ENCODE measurements at regions not wholly inside any gene's neighbourhood (a gene's known extent, or its start where the extent isn't known, plus 50 kb on each side); places are given as distances from the start of the nearest gene placed in this dataset.

DNA sequence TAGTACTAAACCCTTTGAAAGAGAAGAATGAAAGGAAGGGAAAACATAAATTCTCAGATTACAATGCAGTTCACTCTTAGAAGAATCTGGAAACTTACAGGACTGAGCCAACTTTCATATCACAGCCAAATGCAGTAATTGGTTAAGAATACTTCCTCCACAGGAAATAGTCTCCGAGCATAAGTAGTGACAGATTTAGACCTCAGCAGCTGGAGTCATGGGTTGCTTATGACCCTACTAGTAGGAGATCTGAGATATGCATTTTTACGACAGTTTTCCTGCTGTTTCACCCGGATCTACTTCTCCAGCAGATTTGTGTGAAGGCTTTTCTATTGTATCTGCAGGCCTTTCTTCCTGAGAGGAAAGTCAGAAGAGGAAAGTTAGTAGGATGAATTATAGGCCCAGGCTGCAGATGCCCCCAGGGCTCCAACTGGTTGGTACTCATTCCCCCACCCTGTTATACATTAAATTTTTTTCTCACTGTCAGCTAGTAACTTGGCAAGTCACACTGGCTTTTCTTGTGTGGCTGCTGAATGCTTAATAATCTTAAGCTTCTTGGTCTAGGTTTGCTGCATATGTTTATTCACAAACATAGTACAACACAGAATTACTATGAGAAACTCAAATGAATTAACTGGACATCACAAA, 1241.5 kb upstream of the MIR17HG start:
- intact Hi-C loops (cut with micrococcal nuclease) = no loop called here
- Histone ChIP-seq H3K9me3 (ENCODE audit: low read length) (no peaks in the 10 kb centered on the region), H3K4me2 (ENCODE audit: low read length) (peak overlapping the region; percentile 61), H3F3A (ENCODE audit: low read length, unreplicated experiment) (no peaks in the 10 kb centered on the region), H3K27ac (ENCODE audit: low read length) (peak overlapping the region; percentile 83), H3K4me1 (ENCODE audit: insufficient read depth, low read length) (peaks cover 24% of the 10 kb centered on the region), H4K20me1 (ENCODE audit: low read length) (no peaks in the 10 kb centered on the region), H3K4me3 (ENCODE audit: low read length) (no peak overlapping the region; the same call in 1 of the 2 replicates), H2AFZ (ENCODE audit: low read length) (peak overlapping the region; percentile 47), H3K79me2 (ENCODE audit: low read length) (no peaks in the 10 kb centered on the region), H3K9me2 (replicated peaks; ENCODE audit: low read length) (no peaks in the 10 kb centered on the region), H3K27me3 (ENCODE audit: low read length) (no peaks in the 10 kb centered on the region), H3K36me3 (ENCODE audit: low read depth, low read length) (no peaks in the 10 kb centered on the region), H3K9ac (ENCODE audit: low read length) (peak overlapping the region; percentile 34; the same call in 1 of the 2 replicates)
- DNase-seq (peak; percentile 45), ATAC-seq (peak; percentile 54)
- POLR2A ChIA-PET (ENCODE audit: unreplicated experiment) = no interaction called here
- CTCF ChIA-PET = no interaction called here
- no TSS peak for BruUV-seq (replicated peaks)
- TF ChIP-seq, protein P1, sequence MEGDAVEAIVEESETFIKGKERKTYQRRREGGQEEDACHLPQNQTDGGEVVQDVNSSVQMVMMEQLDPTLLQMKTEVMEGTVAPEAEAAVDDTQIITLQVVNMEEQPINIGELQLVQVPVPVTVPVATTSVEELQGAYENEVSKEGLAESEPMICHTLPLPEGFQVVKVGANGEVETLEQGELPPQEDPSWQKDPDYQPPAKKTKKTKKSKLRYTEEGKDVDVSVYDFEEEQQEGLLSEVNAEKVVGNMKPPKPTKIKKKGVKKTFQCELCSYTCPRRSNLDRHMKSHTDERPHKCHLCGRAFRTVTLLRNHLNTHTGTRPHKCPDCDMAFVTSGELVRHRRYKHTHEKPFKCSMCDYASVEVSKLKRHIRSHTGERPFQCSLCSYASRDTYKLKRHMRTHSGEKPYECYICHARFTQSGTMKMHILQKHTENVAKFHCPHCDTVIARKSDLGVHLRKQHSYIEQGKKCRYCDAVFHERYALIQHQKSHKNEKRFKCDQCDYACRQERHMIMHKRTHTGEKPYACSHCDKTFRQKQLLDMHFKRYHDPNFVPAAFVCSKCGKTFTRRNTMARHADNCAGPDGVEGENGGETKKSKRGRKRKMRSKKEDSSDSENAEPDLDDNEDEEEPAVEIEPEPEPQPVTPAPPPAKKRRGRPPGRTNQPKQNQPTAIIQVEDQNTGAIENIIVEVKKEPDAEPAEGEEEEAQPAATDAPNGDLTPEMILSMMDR (conservative IDR thresholded peaks at IDR 0.05; ENCODE audit: low read depth, low read length) = no peak
- no peak for TF ChIP-seq EZH2 (IDR thresholded peaks at IDR 0.05; ENCODE audit: low read length, unreplicated experiment)
- TF ChIP-seq EZH2phosphoT487 (IDR thresholded peaks at IDR 0.05; ENCODE audit: borderline replicate concordance, low read length) = no peak

DNA sequence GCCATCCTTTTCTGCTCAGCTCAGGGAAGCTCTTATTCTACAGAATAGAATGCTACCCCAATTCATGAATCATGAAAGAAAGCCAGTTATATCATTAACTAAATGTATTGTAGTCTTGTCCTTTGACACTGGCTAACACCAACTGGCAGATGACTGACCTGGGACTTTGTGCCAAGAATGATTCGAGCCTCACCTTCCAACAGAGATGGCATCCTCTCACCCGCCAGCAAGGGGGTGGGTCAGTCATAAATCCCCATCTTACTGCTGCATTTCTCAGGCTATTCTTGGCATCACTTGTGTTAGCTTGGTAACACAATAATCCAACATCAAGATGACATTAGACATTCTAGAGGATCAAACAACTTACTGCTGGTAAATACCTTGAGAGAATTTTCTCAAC, 1239.8 kb upstream of the MIR17HG start:
- H3K4me2 ChIP-seq (ENCODE audit: low read length) = no peak overlapping the region
- no peak for TF ChIP-seq EZH2phosphoT487 (IDR thresholded peaks at IDR 0.05; ENCODE audit: borderline replicate concordance, low read length)
- TF ChIP-seq, protein P1 (conservative IDR thresholded peaks at IDR 0.05; ENCODE audit: low read depth, low read length) = no peak
- no peak for TF ChIP-seq EZH2 (IDR thresholded peaks at IDR 0.05; ENCODE audit: low read length, unreplicated experiment)
- POLR2A ChIA-PET (ENCODE audit: unreplicated experiment) = interaction anchor here (0.6 kb wide), 1 partner anchor 985 kb away, joined by 3 read pairs; no protein-coding TSS in a partner anchor
- H3K79me2 ChIP-seq (ENCODE audit: low read length) = no peaks in the 10 kb centered on the region
- CTCF ChIA-PET = no interaction called here
- H3K9me3 ChIP-seq (ENCODE audit: low read length) = no peaks in the 10 kb centered on the region
- no peak overlapping the region for H3K9ac ChIP-seq (ENCODE audit: low read length)
- H3K27me3 ChIP-seq (ENCODE audit: low read length) = no peaks in the 10 kb centered on the region
- H2AFZ ChIP-seq (ENCODE audit: low read length) = no peak overlapping the region
- peaks cover 24% of the 10 kb centered on the region for H3K4me1 ChIP-seq (ENCODE audit: insufficient read depth, low read length)
- H3F3A ChIP-seq (ENCODE audit: low read length, unreplicated experiment) = no peaks in the 10 kb centered on the region
- H3K4me3 ChIP-seq (ENCODE audit: low read length) = no peak overlapping the region
- H3K36me3 ChIP-seq (ENCODE audit: low read depth, low read length) = no peaks in the 10 kb centered on the region
- no peaks in the 10 kb centered on the region for H4K20me1 ChIP-seq (ENCODE audit: low read length)
- DNase-seq = no peak
- intact Hi-C loops (cut with micrococcal nuclease) = no loop called here
- ATAC-seq = no peak
- no TSS peak for BruUV-seq (replicated peaks)
- no peaks in the 10 kb centered on the region for H3K9me2 ChIP-seq (replicated peaks; ENCODE audit: low read length)
- H3K27ac ChIP-seq (ENCODE audit: low read length) = no peak overlapping the region

DNA sequence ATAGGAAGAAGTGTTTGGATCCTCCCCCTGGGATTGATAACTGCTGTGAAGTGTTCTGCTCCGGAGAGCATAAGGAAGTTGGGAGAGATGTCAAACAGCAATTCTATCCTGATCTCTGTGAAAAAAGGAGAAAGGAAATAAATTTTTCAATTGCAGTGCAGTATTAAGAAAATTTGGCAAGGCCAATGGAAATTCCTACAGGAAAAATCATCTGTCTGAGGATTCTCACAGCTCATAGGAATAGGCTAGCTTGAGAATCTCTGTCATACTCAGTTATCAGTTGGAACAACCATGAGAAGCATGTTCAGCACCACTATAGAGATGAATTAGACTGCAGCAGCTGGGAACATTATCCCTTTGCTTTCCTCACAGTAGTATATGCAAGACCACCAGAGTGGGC, 1238.9 kb upstream of the MIR17HG start:
- Histone ChIP-seq H3K27ac (ENCODE audit: low read length) (no peak overlapping the region), H3K9ac (ENCODE audit: low read length) (no peak overlapping the region), H3F3A (ENCODE audit: low read length, unreplicated experiment) (no peaks in the 10 kb centered on the region), H3K4me3 (ENCODE audit: low read length) (no peak overlapping the region), H4K20me1 (ENCODE audit: low read length) (no peaks in the 10 kb centered on the region), H2AFZ (ENCODE audit: low read length) (no peak overlapping the region), H3K9me3 (ENCODE audit: low read length) (no peaks in the 10 kb centered on the region), H3K4me2 (ENCODE audit: low read length) (no peak overlapping the region), H3K36me3 (ENCODE audit: low read depth, low read length) (no peaks in the 10 kb centered on the region), H3K79me2 (ENCODE audit: low read length) (no peaks in the 10 kb centered on the region), H3K9me2 (replicated peaks; ENCODE audit: low read length) (no peaks in the 10 kb centered on the region), H3K27me3 (ENCODE audit: low read length) (no peaks in the 10 kb centered on the region), H3K4me1 (ENCODE audit: insufficient read depth, low read length) (peaks cover 24% of the 10 kb centered on the region)
- intact Hi-C loops (cut with micrococcal nuclease) = no loop called here
- BruUV-seq (replicated peaks) = no TSS peak
- POLR2A ChIA-PET (ENCODE audit: unreplicated experiment) = no interaction called here
- no peak for DNase-seq
- TF ChIP-seq, protein P1 (conservative IDR thresholded peaks at IDR 0.05; ENCODE audit: low read depth, low read length) = no peak
- no peak for TF ChIP-seq EZH2phosphoT487 (IDR thresholded peaks at IDR 0.05; ENCODE audit: borderline replicate concordance, low read length)
- CTCF ChIA-PET = no interaction called here
- no peak for ATAC-seq
